C1 segment of cervical spinal cord (tissue), 14 donors: ENCODE measurements at regions not wholly inside any gene's neighbourhood (a gene's known extent, or its start where the extent isn't known, plus 50 kb on each side); places are given as distances from the start of the nearest gene placed in this dataset.
"Not testable (repeated sequence)": the region's sequence is repeated elsewhere in the genome, so short reads cannot be mapped to it uniquely, and the experiment has no call there.

Experiments used
- DNase-seq, 14 donors: peaks; one replicate each; lab custom pipeline; 2025; lab: John Stamatoyannopoulos, UW

- DNase-seq = no peak
These were observed 504.9 kb downstream of the DOK5 start for GRCh38 chr20:54980103-54980960.

GRCh38 chr20:54950304-54950703, 474.9 kb downstream of the DOK5 start:
- DNase-seq = no peak

- no peak for DNase-seq
These were observed 466.3 kb downstream of the DOK5 start for GRCh38 chr20:54941666-54942065.

GRCh38 chr20:54940522-54940921, 465.1 kb downstream of the DOK5 start:
- no peak for DNase-seq

- no peak for DNase-seq
These were observed 463.3 kb downstream of the DOK5 start for GRCh38 chr20:54938707-54939106.

GRCh38 chr20:54933212-54933904, 458.0 kb downstream of the DOK5 start:
- DNase-seq = no peak

GRCh38 chr20:54929191-54929590, 453.8 kb downstream of the DOK5 start:
- DNase-seq = no peak

- no peak for DNase-seq
These were observed 453.2 kb downstream of the DOK5 start for GRCh38 chr20:54928564-54928963.

- DNase-seq = no peak
These were observed 447.2 kb downstream of the DOK5 start for GRCh38 chr20:54922636-54923035.

GRCh38 chr20:54922096-54922495, 446.7 kb downstream of the DOK5 start:
- DNase-seq = no peak

GRCh38 chr20:54920491-54920890, 445.1 kb downstream of the DOK5 start:
- no peak for DNase-seq

- not testable (repeated sequence) for DNase-seq
These were observed 443.6 kb downstream of the DOK5 start for GRCh38 chr20:54918993-54919392.

- DNase-seq = no peak
These were observed 439.6 kb downstream of the DOK5 start for GRCh38 chr20:54914995-54915394.

GRCh38 chr20:54909702-54910101, 434.3 kb downstream of the DOK5 start:
- no peak for DNase-seq

- DNase-seq = not testable (repeated sequence)
These were observed 430.7 kb downstream of the DOK5 start for GRCh38 chr20:54906134-54906533.

- DNase-seq = no peak
These were observed 422.4 kb downstream of the DOK5 start for GRCh38 chr20:54897787-54898186.

- no peak for DNase-seq
These were observed 416.5 kb downstream of the DOK5 start for GRCh38 chr20:54891907-54892306.

- no peak for DNase-seq
These were observed 404.0 kb downstream of the DOK5 start for GRCh38 chr20:54879393-54879792.

GRCh38 chr20:54875307-54875706, 399.9 kb downstream of the DOK5 start:
- DNase-seq = no peak

- DNase-seq = no peak
These were observed 399.3 kb downstream of the DOK5 start for GRCh38 chr20:54874718-54875117.

GRCh38 chr20:54872440-54872839, 397.0 kb downstream of the DOK5 start:
- no peak for DNase-seq

- DNase-seq = no peak
These were observed 394.4 kb downstream of the DOK5 start for GRCh38 chr20:54869765-54870164.

- no peak for DNase-seq
These were observed 389.9 kb downstream of the DOK5 start for GRCh38 chr20:54865273-54865672.
